Endothelial cell of umbilical vein (primary cell): ENCODE measurements at regions not wholly inside any gene's neighbourhood (a gene's known extent, or its start where the extent isn't known, plus 50 kb on each side); places are given as distances from the start of the nearest gene placed in this dataset.

Experiments
- BruUV-seq: library from RNA; stranded (reverse); fragments of 400-500 nt; replicated peaks from 2 replicates; lab custom pipeline; 2021; lab: Mats Ljungman, UMichigan
- CTCF ChIA-PET: fragments of 300-600, 350-600 bp; sonication (Branson Sonifier 250); formaldehyde crosslinking; loops from one replicate; lab custom pipeline; 2021; ENCODE audit warnings: antibody characterized with exemption, inconsistent platforms; lab: Charles Lee
- POLR2A ChIA-PET: fragments of 300-600, 350-600 bp; sonication (Branson Sonifier 250); formaldehyde crosslinking; loops from one replicate; lab custom pipeline; 2021; ENCODE audit warnings: antibody characterized with exemption, inconsistent platforms; lab: Charles Lee
- DNase-seq: peaks from one replicate; pipeline ENCODE4 v3.0.0-alpha.2; 2011; ENCODE audit warnings: low read depth, low spot score
- FAIRE-seq: peaks from 2 replicates; lab custom pipeline; 2011; peaks lifted over from hg19 to GRCh38; lab: Jason Lieb, UNC
- H2AFZ ChIP-seq: 2 replicates; pipeline ENCODE4 v1.6.0; 2012; ENCODE audit warnings: low read depth, low read length, control low read depth, inconsistent platforms
- H3K27ac ChIP-seq: 2 replicates; pipeline ENCODE4 v1.5.1; 2011; ENCODE audit warnings: low read depth, mild to moderate bottlenecking, control low read depth, low read length, moderate library complexity; ENCODE audit not compliant: insufficient read depth
- H3K27me3 ChIP-seq, 2 experiments: 2 replicates each; pipeline versions ENCODE4 v1.6.0 to v1.6.1; 2011; ENCODE audit warnings: low read length in 2 of 2, mixed read lengths in 1 of 2; ENCODE audit not compliant: control insufficient read depth in 2 of 2, insufficient read depth in 2 of 2
- H3K36me3 ChIP-seq, 2 experiments: 2 replicates in 1 of 2; 3 replicates in 1 of 2; pipeline ENCODE4 v1.5.1; 2011; ENCODE audit warnings: low read length in 2 of 2, mild to moderate bottlenecking in 1 of 2, moderate library complexity in 1 of 2; ENCODE audit not compliant: control insufficient read depth in 2 of 2, insufficient read depth in 2 of 2; ENCODE audit errors: extremely low read depth in 1 of 2
- H3K4me1 ChIP-seq: 3 replicates; pipeline ENCODE4 v1.5.1; 2011; ENCODE audit warnings: mild to moderate bottlenecking, low read length; ENCODE audit not compliant: control insufficient read depth, insufficient read depth; ENCODE audit errors: extremely low read depth
- H3K4me2 ChIP-seq: 2 replicates; pipeline ENCODE4 v1.6.1; 2011; ENCODE audit warnings: low read length, control low read depth, mixed read lengths; ENCODE audit not compliant: insufficient read depth
- H3K4me3 ChIP-seq, 3 experiments: fragments of 200-600 bp in 1 of 3; sonication (generic), shearing (Covaris generic) in 1 of 3; replicated peaks in 1 of 3; 2 replicates each; pipeline ENCODE4 v1.5.1; 2011 to 2016; ENCODE audit warnings: control low read depth in 3 of 3, low read length in 3 of 3, mild to moderate bottlenecking in 2 of 3, inconsistent platforms in 1 of 3, low read depth in 1 of 3, moderate library complexity in 1 of 3; ENCODE audit not compliant: insufficient read depth in 1 of 3
- H3K79me2 ChIP-seq: 2 replicates; pipeline ENCODE4 v1.6.0; 2012; ENCODE audit warnings: low read length, inconsistent platforms; ENCODE audit not compliant: control insufficient read depth, insufficient read depth
- H3K9ac ChIP-seq: replicated peaks from 2 replicates; pipeline ENCODE3; 2011; ENCODE audit warnings: low read length, control low read depth; ENCODE audit not compliant: insufficient read depth; ENCODE audit errors: extremely low read depth
- H3K9me1 ChIP-seq: replicated peaks from 3 replicates; pipeline ENCODE4 v1.6.0; 2011; ENCODE audit warnings: mild to moderate bottlenecking, low read length; ENCODE audit not compliant: control insufficient read depth, insufficient read depth; ENCODE audit errors: extremely low read depth
- H3K9me3 ChIP-seq: replicated peaks from 2 replicates; pipeline ENCODE4 v1.5.1; 2012; ENCODE audit warnings: low read length, inconsistent platforms; ENCODE audit not compliant: control insufficient read depth, insufficient read depth
- H4K20me1 ChIP-seq: replicated peaks from 2 replicates; pipeline ENCODE3; 2011; ENCODE audit warnings: mild to moderate bottlenecking, low read length; ENCODE audit not compliant: control insufficient read depth, insufficient read depth; ENCODE audit errors: extremely low read depth
- CTCF ChIP-seq, 2 donors: IDR thresholded peaks; 1 replicate in 1 of 2; 2 replicates in 1 of 2; pipeline ENCODE4 v1.5.1; 2011; ENCODE audit warnings: low read length in 2 of 2, mild to moderate bottlenecking in 2 of 2, moderate library complexity in 2 of 2, control low read depth in 1 of 2, inconsistent platforms in 1 of 2, low read depth in 1 of 2; ENCODE audit not compliant: insufficient read depth in 1 of 2; ENCODE audit errors: extremely low read depth in 1 of 2
- EZH2 ChIP-seq: IDR thresholded peaks from 2 replicates; pipeline ENCODE4 v1.6.1; 2012; ENCODE audit warnings: borderline replicate concordance, low read depth, mild to moderate bottlenecking, moderate library complexity, low read length, inconsistent platforms; ENCODE audit not compliant: severe bottlenecking
- FOS ChIP-seq: IDR thresholded peaks from 2 replicates; pipeline ENCODE4 v1.6.1; 2011; ENCODE audit warnings: mild to moderate bottlenecking, low read length, moderate library complexity, borderline replicate concordance; ENCODE audit not compliant: insufficient read depth
- GATA2 ChIP-seq: IDR thresholded peaks from 2 replicates; pipeline ENCODE4 v1.7.0; 2011; ENCODE audit warnings: low read depth, mild to moderate bottlenecking, moderate library complexity, mixed read lengths, low read length; ENCODE audit not compliant: insufficient read length, insufficient read depth
- JUN ChIP-seq: IDR thresholded peaks from 2 replicates; pipeline ENCODE4 v1.6.1; 2011; ENCODE audit warnings: borderline replicate concordance, low read depth; ENCODE audit not compliant: insufficient read length, insufficient read depth
- MAX ChIP-seq: IDR thresholded peaks from 2 replicates; pipeline ENCODE4 v1.6.1; 2011; ENCODE audit not compliant: insufficient read depth, insufficient read length
- MYC ChIP-seq: IDR thresholded peaks from one replicate; pipeline ENCODE4 v1.6.1; 2011; ENCODE audit warnings: mild to moderate bottlenecking, low read depth, low read length
- POLR2A ChIP-seq: IDR thresholded peaks from 2 replicates; pipeline ENCODE4 v1.6.1; 2012; ENCODE audit warnings: low read depth, mild to moderate bottlenecking, control low read depth, low read length
- POLR2AphosphoS5 ChIP-seq: IDR thresholded peaks from 2 replicates; pipeline ENCODE4 v1.6.1; 2012; ENCODE audit warnings: low read depth, mild to moderate bottlenecking, control low read depth, low read length, moderate library complexity; ENCODE audit not compliant: insufficient read depth
- dilution Hi-C: fragments of 300-500 bp; cut with MboI; formaldehyde crosslinking; loops from one replicate; pipeline ENCODE4 v1.15.0; 2019; ENCODE audit warnings: low sequenced_read_pairs; ENCODE audit not compliant: extremely low pct_ligation_motif_present
- intact Hi-C: fragments of 100-400 bp; cut with micrococcal nuclease; formaldehyde crosslinking; loops from one replicate; pipeline ENCODE4 v1.10.0; 2022

GRCh38 chr5:12704955-12705354, 800.7 kb upstream of the CTNND2 start:
- Histone ChIP-seq H3K4me2 (no peak overlapping the region), H2AFZ (no peak overlapping the region), H3K9me3 (no peaks in the 10 kb centered on the region), H3K9me1 (no peaks in the 10 kb centered on the region), H3K36me3 (no peaks in the 10 kb centered on the region), H3K4me1 (no peaks in the 10 kb centered on the region), H3K27me3 (no peaks in the 10 kb centered on the region), H3K79me2 (no peaks in the 10 kb centered on the region), H4K20me1 (no peaks in the 10 kb centered on the region), H3K4me3 (no peak overlapping the region), H3K9ac (no peak overlapping the region), H3K27ac (no peak overlapping the region)
- no TSS peak for BruUV-seq
- ChIA-PET POLR2A (no interaction called here), CTCF (no interaction called here)
- intact Hi-C loops (loop anchor here (1.0 kb wide), 1 partner anchor 774 kb away; no protein-coding TSS in a partner anchor), dilution Hi-C loops (no loop called here)
- DNase-seq (no peak), FAIRE-seq (no peak)
- no peak for TF ChIP-seq GATA2
- no peak for TF ChIP-seq POLR2A
- TF ChIP-seq POLR2AphosphoS5 = no peak
- no peak for TF ChIP-seq FOS
- TF ChIP-seq JUN = no peak
- no peak for TF ChIP-seq MYC
- no peak for TF ChIP-seq EZH2
- TF ChIP-seq MAX = no peak
- no peak for TF ChIP-seq CTCF (IDR thresholded peaks at IDR 0.05; ENCODE audit: extremely low read depth in 1 of 2, insufficient read depth in 1 of 2, low read depth in 1 of 2, low read length in 2 of 2)
